B cell (primary cell): ENCODE measurements at regions not wholly inside any gene's neighbourhood (a gene's known extent, or its start where the extent isn't known, plus 50 kb on each side); places are given as distances from the start of the nearest gene placed in this dataset.

Experiments used
- ATAC-seq: fragments of 200-7000 bp; cut with Tn5 transposase; one replicate; pipeline ENCODE4 v1.10.0; 2021; ENCODE audit warnings: low read depth, mild to moderate bottlenecking, moderate number of reproducible peaks, moderate library complexity
- CTCF ChIA-PET: fragments of 350-600 bp; sonication (Branson Sonifier 250); formaldehyde crosslinking; loops from one replicate; lab custom pipeline; 2021; ENCODE audit warnings: antibody characterized with exemption, inconsistent platforms; lab: Charles Lee
- POLR2A ChIA-PET: fragments of 350-600 bp; sonication (Branson Sonifier 250); formaldehyde crosslinking; loops from one replicate; lab custom pipeline; 2021; ENCODE audit warnings: antibody characterized with exemption; lab: Charles Lee
- DNase-seq: peaks from one replicate; pipeline ENCODE4 v3.0.0; 2013
- H2AFZ ChIP-seq: 2 replicates; pipeline ENCODE4 v1.6.1; 2012; ENCODE audit warnings: mild to moderate bottlenecking, low read depth, low read length; ENCODE audit not compliant: insufficient read depth, poor library complexity, severe bottlenecking
- H3K27ac ChIP-seq, 2 donors: 1 replicate in 1 of 2; 2 replicates in 1 of 2; pipeline ENCODE4 v1.5.1; 2012 to 2013; ENCODE audit warnings: low read length in 2 of 2, mild to moderate bottlenecking in 2 of 2, moderate library complexity in 1 of 2
- H3K27me3 ChIP-seq, 4 experiments: fragments of 200-600 bp in 1 of 4; sonication (generic) in 1 of 4; replicated peaks in 1 of 4; 1 replicate in 2 of 4; 2 replicates in 2 of 4; pipeline versions ENCODE4 v1.6.1 to v1.7.0; 2013 to 2016; ENCODE audit warnings: low read length in 3 of 4, mild to moderate bottlenecking in 2 of 4, mixed read lengths in 1 of 4, moderate library complexity in 1 of 4; ENCODE audit not compliant: insufficient read depth in 4 of 4, control insufficient read depth in 3 of 4; ENCODE audit errors: control extremely low read depth in 1 of 4
- H3K36me3 ChIP-seq, 2 experiments: replicated peaks in 1 of 2; 1 replicate in 1 of 2; 2 replicates in 1 of 2; pipeline versions ENCODE4 v1.6.1 to v1.7.1; 2013; ENCODE audit warnings: low read length in 1 of 2; ENCODE audit not compliant: insufficient read depth in 2 of 2, control insufficient read depth in 1 of 2; ENCODE audit errors: control extremely low read depth in 1 of 2, extremely low read depth in 1 of 2
- H3K4me1 ChIP-seq, 2 donors: fragments of 200-600 bp in 1 of 2; sonication (generic) in 1 of 2; 1 replicate in 1 of 2; 2 replicates in 1 of 2; pipeline versions ENCODE4 v1.5.1 to v1.6.1; 2013 to 2017; ENCODE audit warnings: low read length in 2 of 2; ENCODE audit not compliant: control insufficient read depth in 2 of 2, insufficient read depth in 2 of 2
- H3K4me2 ChIP-seq: replicated peaks from 2 replicates; pipeline ENCODE3; 2012; ENCODE audit warnings: mild to moderate bottlenecking, low read depth, low read length; ENCODE audit not compliant: poor library complexity, severe bottlenecking
- H3K4me3 ChIP-seq, 5 experiments: fragments of 200-600 bp in 1 of 5; sonication (generic) in 1 of 5; 1 replicate in 3 of 5; 2 replicates in 2 of 5; pipeline versions ENCODE4 v1.5.1 to v1.7.0; 2011 to 2016; ENCODE audit warnings: low read length in 4 of 5, mild to moderate bottlenecking in 4 of 5, low read depth in 2 of 5, control low read depth in 1 of 5, moderate library complexity in 1 of 5; ENCODE audit not compliant: insufficient read depth in 1 of 5; ENCODE audit errors: control extremely low read depth in 1 of 5, extremely low read depth in 1 of 5
- H3K79me2 ChIP-seq: fragments of 200-600 bp; sonication (generic); one replicate; pipeline ENCODE4 v1.6.0; 2016; ENCODE audit warnings: low read length; ENCODE audit not compliant: control insufficient read depth, insufficient read depth
- H3K9ac ChIP-seq: fragments of 200-600 bp; sonication (generic); 2 replicates; pipeline ENCODE4 v1.6.1; 2017; ENCODE audit warnings: mild to moderate bottlenecking, low read length, moderate library complexity
- H3K9me3 ChIP-seq, 3 donors: one replicate each; pipeline versions ENCODE4 v1.6.1 to v1.7.1; 2013; ENCODE audit warnings: low read length in 2 of 3; ENCODE audit not compliant: control insufficient read depth in 2 of 3, insufficient read depth in 1 of 3; ENCODE audit errors: control extremely low read depth in 1 of 3
- H4K20me1 ChIP-seq: 2 replicates; pipeline ENCODE4 v1.6.0; 2012; ENCODE audit warnings: mild to moderate bottlenecking, low read length; ENCODE audit not compliant: insufficient read depth, control insufficient read depth, poor library complexity, severe bottlenecking
- H3K27ac Mint-ChIP-seq: one replicate; pipeline ENCODE4 v1.8.0; 2021; ENCODE audit warnings: mixed read lengths
- H3K27me3 Mint-ChIP-seq: one replicate; pipeline ENCODE4 v1.8.0; 2021; ENCODE audit warnings: mixed read lengths
- H3K4me1 Mint-ChIP-seq: one replicate; pipeline ENCODE4 v1.8.0; 2021; ENCODE audit warnings: mixed read lengths
- H3K4me3 Mint-ChIP-seq: one replicate; pipeline ENCODE4 v1.8.0; 2021; ENCODE audit warnings: mixed read lengths
- H3K9me3 Mint-ChIP-seq: one replicate; pipeline ENCODE4 v1.8.0; 2022; ENCODE audit warnings: mixed read lengths; ENCODE audit not compliant: insufficient read depth
- CTCF ChIP-seq: fragments of 200-600 bp; IDR thresholded peaks from one replicate; pipeline ENCODE4 v1.8.0; 2022; ENCODE audit warnings: antibody characterized with exemption, mild to moderate bottlenecking
- EZH2 ChIP-seq: IDR thresholded peaks from 2 replicates; pipeline ENCODE4 v1.6.1; 2012; ENCODE audit warnings: borderline replicate concordance, low read depth, mild to moderate bottlenecking, moderate library complexity, low read length; ENCODE audit not compliant: insufficient read depth, poor library complexity, severe bottlenecking
- WGBS: methylation state at CpG from one replicate; pipeline ENCODE4 v1.1.5; 2013; ENCODE audit warnings: missing lambda C conversion rate; ENCODE audit not compliant: insufficient coverage; 5-methylcytosine and 5-hydroxymethylcytosine counted together
- intact Hi-C: fragments of 100-400 bp; cut with micrococcal nuclease; formaldehyde crosslinking; loops from one replicate; pipeline ENCODE4 v1.10.0; 2022

DNA sequence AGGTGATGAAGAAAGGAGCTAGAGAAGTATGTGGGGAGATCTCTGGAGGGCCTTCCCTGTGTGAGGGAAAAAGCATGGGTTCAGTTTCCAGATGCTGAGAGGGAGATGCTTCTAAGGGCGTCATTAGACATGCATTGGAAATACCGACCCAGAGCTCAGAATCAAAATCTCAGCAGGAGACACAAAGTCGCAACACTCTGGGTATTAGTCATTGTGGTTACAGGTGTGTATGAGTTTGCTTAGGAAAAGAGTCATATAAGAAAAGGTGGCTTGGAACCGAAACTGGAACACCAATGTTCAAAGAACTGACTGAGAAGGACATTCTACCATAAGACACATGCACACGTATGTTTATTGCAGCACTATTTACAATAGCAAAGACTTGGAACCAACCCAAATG lies 477.1 kb downstream of the FBXO15 start:
- no peak overlapping the region for H3K27ac Mint-ChIP-seq
- no peak overlapping the region for H3K4me3 Mint-ChIP-seq
- no peaks in the 10 kb centered on the region for H3K4me1 Mint-ChIP-seq
- DNase-seq (no peak), ATAC-seq (no peak)
- H3K36me3 ChIP-seq: no peaks in the 10 kb centered on the region
- H3K27ac ChIP-seq: no peak overlapping the region
- TF ChIP-seq EZH2: no peak
- no peak for TF ChIP-seq CTCF
- 91% methylated on average over 2 of the region's 5 CpGs for WGBS
- ChIA-PET CTCF (no interaction called here), POLR2A (no interaction called here)
- no peak overlapping the region for H3K4me3 ChIP-seq
- no peak overlapping the region for H2AFZ ChIP-seq
- no peaks in the 10 kb centered on the region for H3K4me1 ChIP-seq
- H3K27me3 ChIP-seq: no peaks in the 10 kb centered on the region
- H4K20me1 ChIP-seq: no peaks in the 10 kb centered on the region
- H3K4me2 ChIP-seq: no peak overlapping the region
- no peaks in the 10 kb centered on the region for H3K79me2 ChIP-seq
- H3K9me3 ChIP-seq: no peaks in the 10 kb centered on the region
- intact Hi-C loops: no loop called here
- peaks cover 3% of the 10 kb centered on the region for H3K27me3 Mint-ChIP-seq
- H3K9me3 Mint-ChIP-seq: no peaks in the 10 kb centered on the region
- no peak overlapping the region for H3K9ac ChIP-seq

DNA sequence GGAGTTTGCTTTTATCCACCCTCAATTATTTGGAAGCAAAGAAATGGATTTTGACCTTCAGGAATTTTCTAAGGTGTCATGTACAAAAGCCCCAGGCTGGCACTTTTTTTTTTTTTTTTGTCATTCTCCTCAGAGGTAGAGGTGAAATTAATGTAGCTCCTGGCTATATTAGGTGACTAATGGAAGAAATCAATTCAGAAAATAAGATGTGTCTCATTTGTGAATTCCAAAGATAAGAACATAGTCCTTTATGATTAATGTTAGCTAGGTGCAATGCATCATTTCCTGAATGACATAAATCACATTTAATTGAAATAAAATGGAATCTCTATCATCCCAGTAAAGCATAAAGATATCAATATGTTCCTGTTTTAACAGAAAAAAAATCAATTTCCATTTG lies 477.6 kb downstream of the FBXO15 start:
- Histone ChIP-seq H3K4me2 (no peak overlapping the region), H3K9me3 (no peaks in the 10 kb centered on the region), H3K4me1 (no peaks in the 10 kb centered on the region), H3K79me2 (no peaks in the 10 kb centered on the region), H3K27me3 (no peaks in the 10 kb centered on the region), H4K20me1 (no peaks in the 10 kb centered on the region), H3K9ac (no peak overlapping the region), H2AFZ (no peak overlapping the region), H3K36me3 (no peaks in the 10 kb centered on the region), H3K4me3 (no peak overlapping the region), H3K27ac (no peak overlapping the region)
- CTCF ChIA-PET: no interaction called here
- Mint-ChIP-seq H3K27ac (no peak overlapping the region), H3K27me3 (peaks cover 3% of the 10 kb centered on the region), H3K9me3 (no peaks in the 10 kb centered on the region), H3K4me3 (no peak overlapping the region), H3K4me1 (no peaks in the 10 kb centered on the region)
- intact Hi-C loops: no loop called here
- ATAC-seq (no peak), DNase-seq (no peak)
- POLR2A ChIA-PET: no interaction called here
- TF ChIP-seq EZH2: no peak
